ENCODE measurements at regions not wholly inside any gene's neighbourhood (a gene's known extent, or its start where the extent isn't known, plus 50 kb on each side); places are given as distances from the start of the nearest gene placed in this dataset.

- no peak for TF ChIP-seq CTCF (conservative IDR thresholded peaks at IDR 0.05; ENCODE audit: low read length)
- no peak for TF ChIP-seq EZH2phosphoT487 (IDR thresholded peaks at IDR 0.05; ENCODE audit: borderline replicate concordance, low read depth, low read length)
Observed at GRCh38 chr12:38113991-38114390, 202.6 kb upstream of the ALG10B start.
